ENCODE measurements at regions not wholly inside any gene's neighbourhood (a gene's known extent, or its start where the extent isn't known, plus 50 kb on each side); places are given as distances from the start of the nearest gene placed in this dataset.

GRCh38 chr20:52382933-52383332, 191.4 kb upstream of the ZFP64 start:
- Histone ChIP-seq H3K4me3 (no peak overlapping the region), H3K36me3 (ENCODE audit: low read depth) (no peaks in the 10 kb centered on the region), H3K4me2 (no peak overlapping the region), H3K27me3 (ENCODE audit: insufficient read depth, low read depth) (no peaks in the 10 kb centered on the region), H3K9me2 (ENCODE audit: insufficient read depth) (no peaks in the 10 kb centered on the region), H2AFZ (no peak overlapping the region), H3K79me2 (ENCODE audit: low read depth) (no peaks in the 10 kb centered on the region), H3K27ac (no peak overlapping the region), H3K9me3 (ENCODE audit: insufficient read depth, low read depth) (no peaks in the 10 kb centered on the region), H3F3A (ENCODE audit: insufficient read depth, low read depth) (no peaks in the 10 kb centered on the region), H4K20me1 (ENCODE audit: insufficient read depth) (no peaks in the 10 kb centered on the region), H3K4me1 (replicated peaks; ENCODE audit: insufficient read depth) (no peaks in the 10 kb centered on the region)
- ChIA-PET CTCF (interaction anchor here (1.0 kb wide), 1 partner anchor 254 kb away, joined by 3 read pairs; no protein-coding TSS in a partner anchor), POLR2A (ENCODE audit: unreplicated experiment) (no interaction called here)
- no peak for DNase-seq
- intact Hi-C loops (cut with micrococcal nuclease; ENCODE audit: unreplicated experiment), result loop anchor here (2.0 kb wide), 1 partner anchor 254 kb away; no protein-coding TSS in a partner anchor
- TF ChIP-seq, protein P1, sequence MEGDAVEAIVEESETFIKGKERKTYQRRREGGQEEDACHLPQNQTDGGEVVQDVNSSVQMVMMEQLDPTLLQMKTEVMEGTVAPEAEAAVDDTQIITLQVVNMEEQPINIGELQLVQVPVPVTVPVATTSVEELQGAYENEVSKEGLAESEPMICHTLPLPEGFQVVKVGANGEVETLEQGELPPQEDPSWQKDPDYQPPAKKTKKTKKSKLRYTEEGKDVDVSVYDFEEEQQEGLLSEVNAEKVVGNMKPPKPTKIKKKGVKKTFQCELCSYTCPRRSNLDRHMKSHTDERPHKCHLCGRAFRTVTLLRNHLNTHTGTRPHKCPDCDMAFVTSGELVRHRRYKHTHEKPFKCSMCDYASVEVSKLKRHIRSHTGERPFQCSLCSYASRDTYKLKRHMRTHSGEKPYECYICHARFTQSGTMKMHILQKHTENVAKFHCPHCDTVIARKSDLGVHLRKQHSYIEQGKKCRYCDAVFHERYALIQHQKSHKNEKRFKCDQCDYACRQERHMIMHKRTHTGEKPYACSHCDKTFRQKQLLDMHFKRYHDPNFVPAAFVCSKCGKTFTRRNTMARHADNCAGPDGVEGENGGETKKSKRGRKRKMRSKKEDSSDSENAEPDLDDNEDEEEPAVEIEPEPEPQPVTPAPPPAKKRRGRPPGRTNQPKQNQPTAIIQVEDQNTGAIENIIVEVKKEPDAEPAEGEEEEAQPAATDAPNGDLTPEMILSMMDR (conservative IDR thresholded peaks at IDR 0.05), result no peak
- no peak for TF ChIP-seq EZH2 (IDR thresholded peaks at IDR 0.05; ENCODE audit: low read depth)
- no TSS peak for BruUV-seq (replicated peaks)

GRCh38 chr20:52379723-52380336, 188.3 kb upstream of the ZFP64 start:
- H4K20me1 ChIP-seq (ENCODE audit: insufficient read depth), result no peaks in the 10 kb centered on the region; the same call in 1 of the 2 replicates
- H3F3A ChIP-seq (ENCODE audit: insufficient read depth, low read depth), result no peaks in the 10 kb centered on the region
- H3K36me3 ChIP-seq (ENCODE audit: low read depth), result no peaks in the 10 kb centered on the region
- no peaks in the 10 kb centered on the region for H3K4me1 ChIP-seq (replicated peaks; ENCODE audit: insufficient read depth)
- CTCF ChIA-PET, result no interaction called here
- no peak overlapping the region for H3K4me3 ChIP-seq
- DNase-seq, result peak in 1 of 2 experiments; percentile 42
- POLR2A ChIA-PET (ENCODE audit: unreplicated experiment), result no interaction called here
- H3K4me2 ChIP-seq, result no peak overlapping the region
- H3K27ac ChIP-seq, result no peak overlapping the region
- H3K9me3 ChIP-seq (ENCODE audit: insufficient read depth, low read depth), result no peaks in the 10 kb centered on the region
- intact Hi-C loops (cut with micrococcal nuclease; ENCODE audit: unreplicated experiment), result loop anchor here (2.0 to 10.0 kb wide), 3 partner anchors 67 to 1565 kb away; no protein-coding TSS in a partner anchor
- H3K27me3 ChIP-seq (ENCODE audit: insufficient read depth, low read depth), result no peaks in the 10 kb centered on the region
- TF ChIP-seq, protein P1 (conservative IDR thresholded peaks at IDR 0.05), result peak; percentile 98
- no peak for TF ChIP-seq EZH2 (IDR thresholded peaks at IDR 0.05; ENCODE audit: low read depth)
- H2AFZ ChIP-seq, result no peak overlapping the region
- H3K79me2 ChIP-seq (ENCODE audit: low read depth), result no peaks in the 10 kb centered on the region
- no TSS peak for BruUV-seq (replicated peaks)
- no peaks in the 10 kb centered on the region for H3K9me2 ChIP-seq (ENCODE audit: insufficient read depth)

GRCh38 chr20:52372169-52372568, 180.6 kb upstream of the ZFP64 start:
- H3K4me2 ChIP-seq, result no peak overlapping the region
- no peaks in the 10 kb centered on the region for H3K4me1 ChIP-seq (replicated peaks; ENCODE audit: insufficient read depth)
- no peaks in the 10 kb centered on the region; the same call in 1 of the 2 replicates for H4K20me1 ChIP-seq (ENCODE audit: insufficient read depth)
- no peak overlapping the region for H2AFZ ChIP-seq
- H3F3A ChIP-seq (ENCODE audit: insufficient read depth, low read depth), result no peaks in the 10 kb centered on the region
- H3K27ac ChIP-seq, result no peak overlapping the region
- H3K27me3 ChIP-seq (ENCODE audit: insufficient read depth, low read depth), result no peaks in the 10 kb centered on the region
- POLR2A ChIA-PET (ENCODE audit: unreplicated experiment), result interaction anchor here (0.6 kb wide), 1 partner anchor 32 kb away, joined by 3 read pairs; no protein-coding TSS in a partner anchor
- TF ChIP-seq EZH2 (IDR thresholded peaks at IDR 0.05; ENCODE audit: low read depth), result no peak
- TF ChIP-seq, protein P1 (conservative IDR thresholded peaks at IDR 0.05), result no peak
- no peak for DNase-seq
- intact Hi-C loops (cut with micrococcal nuclease; ENCODE audit: unreplicated experiment), result loop anchor here (10.0 kb wide), 2 partner anchors 127 to 1557 kb away; no protein-coding TSS in a partner anchor
- H3K9me3 ChIP-seq (ENCODE audit: insufficient read depth, low read depth), result no peaks in the 10 kb centered on the region
- no peak overlapping the region for H3K4me3 ChIP-seq
- no peaks in the 10 kb centered on the region for H3K79me2 ChIP-seq (ENCODE audit: low read depth)
- no TSS peak for BruUV-seq (replicated peaks)
- H3K9me2 ChIP-seq (ENCODE audit: insufficient read depth), result no peaks in the 10 kb centered on the region
- CTCF ChIA-PET, result no interaction called here
- no peaks in the 10 kb centered on the region for H3K36me3 ChIP-seq (ENCODE audit: low read depth)

Data from PC-9 (cell line).